CD4-positive, alpha-beta T cell treated with Interferon alpha-2 for 1 hour (primary cell): ENCODE measurements at regions not wholly inside any gene's neighbourhood (a gene's known extent, or its start where the extent isn't known, plus 50 kb on each side); places are given as distances from the start of the nearest gene placed in this dataset.
"Not testable (repeated sequence)": the region's sequence is repeated elsewhere in the genome, so short reads cannot be mapped to it uniquely, and the experiment has no call there.

Experiments used
- DNase-seq, 2 donors: peaks; one replicate each; pipeline ENCODE4 v3.0.0-alpha.2; 2020 to 2022

DNA sequence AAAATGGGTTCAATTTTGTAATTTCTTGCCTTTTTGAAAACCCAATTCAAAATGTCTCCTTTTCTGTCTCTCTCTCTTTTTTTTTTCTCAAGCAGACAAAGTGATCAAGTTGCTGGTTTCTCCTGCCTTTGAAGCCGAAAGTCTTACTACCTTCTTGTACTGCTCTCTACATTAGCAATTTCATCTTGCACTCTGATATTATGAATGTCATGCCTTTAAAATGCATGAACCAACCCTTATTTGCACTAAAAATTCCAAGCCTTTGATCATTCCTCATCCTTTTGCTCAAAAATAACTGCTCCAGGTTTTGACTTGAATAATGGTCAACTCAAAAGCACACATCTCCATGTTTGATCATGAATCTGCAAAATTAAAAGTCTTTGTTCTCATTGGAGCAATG lies 125.2 kb downstream of the CETN3 start:
- DNase-seq: no peak

DNA sequence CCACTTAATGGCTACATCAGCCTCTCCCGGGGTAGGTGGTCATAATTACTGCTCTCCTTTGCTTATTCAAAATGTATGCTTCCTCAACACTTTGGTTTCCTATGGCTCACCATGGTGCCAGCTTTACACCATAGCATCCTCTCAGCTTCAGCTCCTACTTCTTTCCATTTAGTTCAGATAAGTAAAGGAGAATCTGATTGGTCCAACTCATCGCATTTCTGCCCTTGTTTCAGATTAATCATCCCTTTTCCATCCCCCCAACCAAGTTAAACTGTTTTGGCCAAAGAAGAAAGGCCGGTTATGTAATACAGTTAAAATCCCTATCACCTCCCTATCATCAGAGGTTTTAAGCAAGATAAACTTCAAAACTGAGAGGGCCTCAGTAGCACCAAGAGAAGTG lies 130.5 kb downstream of the CETN3 start:
- no peak for DNase-seq

DNA sequence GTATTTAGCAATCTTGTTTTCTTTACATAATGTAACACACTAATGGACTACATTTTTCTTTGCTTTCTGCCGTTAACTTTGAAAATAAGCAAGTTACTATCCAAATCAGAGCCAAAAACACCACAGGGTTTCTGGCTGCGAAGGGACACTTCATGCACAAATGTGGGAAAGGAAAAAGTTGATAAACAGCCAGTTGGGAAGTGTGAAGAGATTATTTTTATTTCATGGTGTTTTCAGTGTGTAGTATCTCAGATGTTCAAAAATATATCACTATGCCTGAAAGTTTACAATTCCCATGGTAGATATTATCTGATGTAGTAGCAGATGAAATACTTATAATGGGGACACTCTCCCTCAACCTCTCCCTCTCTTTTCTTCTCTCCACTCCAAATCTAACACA lies 135.3 kb downstream of the CETN3 start:
- no peak for DNase-seq

DNA sequence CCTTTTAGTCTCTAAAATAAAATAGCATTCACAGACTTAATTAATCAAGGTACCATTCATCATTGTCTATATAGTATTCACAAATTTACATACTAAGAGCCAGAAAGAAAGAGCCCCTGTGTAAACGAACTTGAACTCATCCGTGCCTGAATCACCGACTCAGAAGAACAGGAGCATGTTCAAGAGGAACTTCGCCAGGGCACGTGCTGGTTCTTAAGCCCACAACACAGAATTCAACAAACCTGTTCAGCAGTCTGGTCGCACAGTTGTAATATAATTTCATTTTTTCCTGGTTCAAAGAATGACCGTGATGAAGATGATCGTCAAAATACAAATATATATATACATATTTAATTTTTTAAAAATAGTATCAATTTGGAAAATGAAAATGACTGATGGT lies 141.9 kb downstream of the CETN3 start:
- DNase-seq: no peak

DNA sequence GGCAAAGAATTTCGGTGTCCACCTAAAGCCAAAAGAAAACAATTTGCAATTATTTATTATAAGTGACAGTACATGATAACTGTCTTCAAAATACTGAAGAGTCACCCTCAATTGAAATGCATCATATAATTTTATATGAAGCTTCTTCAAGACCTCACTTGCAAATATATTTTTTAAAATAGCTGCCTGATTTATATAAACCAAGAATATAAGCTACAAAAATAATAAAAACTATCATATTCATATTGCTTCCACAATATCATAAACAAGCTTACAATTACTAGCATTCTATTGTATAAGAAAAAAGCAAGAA lies 144.1 kb downstream of the CETN3 start:
- no peak for DNase-seq

DNA sequence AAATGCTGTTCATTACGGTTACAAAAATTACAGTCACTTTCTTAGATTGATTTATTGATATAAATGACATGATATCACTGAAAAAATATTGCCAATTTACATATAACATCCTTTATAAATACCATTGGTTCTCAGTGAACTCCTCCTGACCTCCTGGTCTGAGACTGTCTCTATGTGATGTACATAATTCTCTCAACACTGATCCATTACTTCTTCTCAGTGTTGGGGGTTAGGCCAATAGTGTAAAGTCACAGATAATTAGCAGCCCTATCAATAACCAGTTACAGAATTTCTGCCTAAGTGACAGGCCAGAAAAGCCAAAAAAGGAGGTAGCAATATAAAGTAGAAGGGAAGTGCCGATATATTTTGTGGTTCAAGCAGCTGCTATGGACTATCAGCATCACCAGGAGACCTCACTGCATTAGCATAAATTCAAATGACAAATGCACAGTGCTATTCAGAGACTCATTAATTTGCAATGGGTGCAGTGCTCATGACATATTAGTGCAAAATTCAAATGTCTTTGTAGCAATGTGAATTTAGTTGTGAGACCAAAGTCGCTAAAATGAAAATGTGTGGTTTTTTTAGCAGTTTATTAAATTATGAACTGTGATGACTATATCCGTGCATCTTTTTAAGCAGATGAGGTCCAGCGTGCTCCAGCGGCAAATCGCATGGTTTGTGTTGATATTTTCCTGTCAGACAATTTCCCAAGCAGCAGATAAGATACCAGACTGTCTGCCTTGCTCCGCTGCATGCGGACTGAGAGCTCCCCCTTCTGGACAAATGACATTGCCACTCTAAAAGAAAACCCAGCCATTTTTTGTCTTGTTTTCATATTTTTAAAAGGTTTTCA lies 144.6 kb downstream of the CETN3 start:
- DNase-seq: peak; percentile 45 to 48

DNA sequence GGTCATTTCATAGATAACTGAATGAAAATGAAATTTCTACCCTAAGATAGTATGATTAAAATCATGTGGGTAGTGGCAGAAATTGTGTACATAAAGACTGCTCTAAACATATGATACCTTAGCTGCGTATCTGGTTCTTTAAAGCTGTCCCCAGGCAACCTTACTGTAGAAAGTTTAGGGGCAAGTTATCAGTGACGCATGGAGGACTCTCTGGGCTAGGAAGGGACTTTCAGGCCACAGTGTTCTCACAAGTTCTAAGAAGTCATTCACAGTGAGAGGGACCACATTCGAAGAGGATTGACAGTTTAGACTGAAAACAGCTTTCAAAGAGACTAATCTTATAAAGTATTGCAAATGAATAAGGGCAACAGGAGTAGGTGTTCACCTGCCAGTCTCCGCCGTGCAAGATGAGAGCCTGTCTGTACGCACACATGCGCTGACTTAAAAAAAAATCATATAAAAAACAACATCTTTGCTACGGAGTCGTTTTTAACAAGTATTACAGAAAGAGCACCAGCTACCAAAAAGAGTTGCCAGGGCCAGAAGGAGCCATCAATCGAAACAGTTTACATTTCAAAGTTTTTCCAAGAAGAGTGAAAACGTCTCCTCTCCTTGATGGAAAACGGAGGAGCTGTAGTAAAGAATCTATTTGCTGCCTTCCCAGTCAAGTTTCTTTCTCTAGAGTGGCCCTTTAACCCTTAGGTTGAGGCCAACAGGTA lies 146.3 kb downstream of the CETN3 start:
- no peak for DNase-seq

DNA sequence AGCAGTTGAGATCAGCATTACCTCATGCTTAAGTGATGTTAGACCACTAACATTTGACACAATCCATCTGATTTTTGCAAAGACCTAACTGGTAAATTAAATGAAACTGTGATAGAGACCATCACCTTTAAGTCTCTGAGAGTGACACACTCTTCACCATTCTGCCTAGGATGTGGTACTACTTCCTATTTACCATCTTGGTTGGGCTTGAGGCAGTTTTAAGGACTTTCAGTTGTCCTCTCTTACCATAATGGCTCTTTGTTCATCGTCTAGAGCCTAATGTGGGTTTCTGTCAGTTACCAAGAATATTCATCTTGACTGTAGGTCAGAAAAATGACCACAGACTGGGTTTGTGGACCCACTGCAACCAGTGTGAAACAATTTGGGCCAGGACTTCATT lies 158.1 kb downstream of the CETN3 start:
- no peak for DNase-seq

DNA sequence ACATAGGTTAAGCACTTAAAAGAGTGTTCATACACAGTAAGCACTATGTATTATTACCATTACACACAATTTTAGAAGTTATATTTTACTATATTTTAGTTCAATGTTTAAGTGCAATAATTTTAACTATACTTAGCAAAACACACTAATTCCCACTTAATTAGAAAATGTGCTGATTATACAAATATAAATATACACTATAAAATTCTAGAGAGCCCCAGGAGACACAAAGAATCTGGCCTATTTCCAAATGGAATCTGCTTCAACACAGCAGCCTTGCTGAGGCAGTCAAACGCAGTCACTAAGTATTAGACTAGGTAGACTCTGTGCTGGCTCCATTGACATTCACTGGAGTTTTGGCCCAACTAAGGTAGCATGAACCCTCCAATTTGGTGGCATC lies 160.9 kb downstream of the CETN3 start:
- DNase-seq: no peak

DNA sequence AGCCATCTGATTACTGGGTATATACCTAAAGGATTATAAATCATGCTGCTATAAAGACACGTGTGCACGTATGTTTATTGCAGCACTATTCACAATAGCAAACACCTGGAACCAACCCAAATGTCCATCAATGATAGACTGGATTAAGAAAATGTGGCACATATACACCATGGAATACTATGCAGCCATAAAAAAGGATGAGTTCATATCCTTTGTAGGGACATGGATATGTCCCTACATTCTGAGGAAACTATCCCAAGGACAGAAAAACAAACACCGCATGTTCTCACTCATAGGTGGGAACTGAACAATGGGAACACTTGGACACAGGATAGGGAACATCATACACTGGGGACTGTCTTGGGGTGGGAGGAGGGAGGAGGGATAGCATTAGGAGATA lies 165.7 kb downstream of the CETN3 start:
- DNase-seq: not testable (repeated sequence)

DNA sequence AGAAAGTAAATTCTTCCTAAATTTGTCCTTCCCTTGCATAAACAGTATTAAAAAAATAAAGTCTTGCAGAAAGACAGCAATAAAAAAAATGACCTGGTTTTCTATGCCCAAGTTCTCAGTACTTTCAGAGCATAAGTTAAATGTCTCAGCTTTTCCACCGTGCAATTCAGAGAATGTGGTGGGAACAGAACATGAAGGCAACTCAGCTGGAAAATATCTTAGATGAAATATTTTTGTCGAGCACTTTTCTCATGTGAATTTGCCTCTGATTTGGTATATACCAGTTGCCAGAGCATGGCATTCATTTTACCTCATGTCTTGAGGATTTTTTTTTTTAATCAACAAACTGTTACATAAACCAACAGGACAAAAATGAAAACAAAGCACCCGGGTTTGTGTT lies 176.1 kb downstream of the CETN3 start:
- DNase-seq: no peak

DNA sequence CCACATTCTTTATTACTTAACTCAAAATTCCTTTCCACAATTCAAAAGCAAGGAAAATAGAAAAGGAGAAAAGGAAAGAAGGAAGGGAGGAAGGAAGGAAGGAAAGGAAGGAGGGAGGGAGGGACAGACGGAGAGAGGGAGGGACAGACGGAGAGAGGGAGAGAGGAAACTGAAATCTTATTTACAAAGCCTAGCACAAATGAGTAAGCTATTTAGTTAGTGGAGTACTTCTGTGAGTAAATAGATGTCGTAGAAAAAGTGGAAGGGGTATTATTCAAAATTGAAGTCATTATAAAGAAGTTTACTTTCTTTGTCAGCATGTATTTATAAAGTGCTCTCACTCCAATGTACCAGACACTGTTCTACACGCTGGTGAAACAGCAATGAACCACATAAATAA lies 177.9 kb downstream of the CETN3 start:
- DNase-seq: no peak

DNA sequence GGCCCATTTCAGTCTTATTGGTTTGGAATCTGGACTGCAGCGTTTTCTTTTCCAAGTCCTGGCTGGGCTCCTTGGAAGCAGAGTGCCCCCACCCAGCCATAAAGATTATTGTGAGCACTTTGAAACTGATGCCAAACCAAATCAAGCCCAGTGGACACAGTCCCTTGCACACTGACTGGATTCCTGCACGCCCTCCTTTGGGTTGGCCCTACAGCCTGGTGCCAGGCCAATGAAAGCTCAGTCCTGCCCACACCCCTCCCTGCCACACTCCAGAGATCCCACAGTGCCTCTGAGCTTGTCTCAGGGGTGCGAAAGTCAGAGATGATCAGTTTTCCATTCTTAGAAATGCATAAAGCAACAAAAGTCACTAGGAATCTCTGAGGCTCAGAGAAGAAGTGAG lies 181.9 kb downstream of the CETN3 start:
- DNase-seq: no peak

DNA sequence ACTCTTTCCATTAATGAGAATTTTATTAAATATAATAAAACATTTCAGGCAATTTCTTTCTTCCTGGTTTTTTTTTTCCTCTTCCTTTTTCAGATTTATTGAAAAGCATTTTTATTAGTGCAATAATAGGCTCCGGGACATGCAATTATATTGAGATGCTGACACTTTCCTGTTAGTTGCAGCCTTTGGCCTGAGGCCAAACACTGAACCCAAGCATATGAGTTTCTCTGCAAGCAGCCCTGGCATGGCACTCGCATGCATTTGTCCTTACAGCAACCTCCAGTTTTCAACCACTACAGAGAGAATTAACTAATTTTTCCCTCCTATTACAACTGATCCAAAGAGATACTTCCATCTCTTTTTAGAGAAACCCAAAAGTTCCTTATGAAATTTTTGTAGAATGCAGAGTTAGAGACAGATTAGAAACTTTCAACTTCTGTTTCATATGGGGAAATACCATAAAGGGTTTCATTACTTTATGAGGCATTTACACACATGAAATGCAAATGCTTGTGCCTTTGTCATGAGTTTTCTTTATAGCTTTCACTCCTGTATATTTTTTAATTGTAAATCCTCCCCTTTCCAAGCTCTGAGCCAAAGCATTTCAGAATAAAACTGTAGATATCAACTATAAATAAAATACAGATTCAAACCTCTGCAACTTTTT lies 183.0 kb downstream of the CETN3 start:
- DNase-seq: no peak

DNA sequence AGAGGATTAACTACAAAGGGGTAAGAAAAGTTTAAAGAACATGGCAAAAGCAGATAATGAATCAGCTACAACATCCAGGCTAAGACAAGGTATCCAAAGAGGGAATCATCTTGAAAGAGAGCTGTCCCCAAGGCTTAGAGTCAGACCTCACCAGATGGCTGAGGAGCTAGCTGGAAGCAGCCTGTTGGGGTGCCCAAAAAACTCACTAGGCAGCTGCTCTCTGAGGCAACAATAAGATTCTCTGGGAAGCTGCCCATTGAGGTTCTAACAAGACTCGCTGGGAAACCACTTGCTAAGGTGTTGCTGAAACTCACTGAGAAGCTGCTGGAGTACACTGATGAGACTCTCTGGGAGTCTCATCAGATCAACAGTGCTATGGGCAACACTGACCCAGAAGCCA lies 185.2 kb downstream of the CETN3 start:
- DNase-seq: no peak

DNA sequence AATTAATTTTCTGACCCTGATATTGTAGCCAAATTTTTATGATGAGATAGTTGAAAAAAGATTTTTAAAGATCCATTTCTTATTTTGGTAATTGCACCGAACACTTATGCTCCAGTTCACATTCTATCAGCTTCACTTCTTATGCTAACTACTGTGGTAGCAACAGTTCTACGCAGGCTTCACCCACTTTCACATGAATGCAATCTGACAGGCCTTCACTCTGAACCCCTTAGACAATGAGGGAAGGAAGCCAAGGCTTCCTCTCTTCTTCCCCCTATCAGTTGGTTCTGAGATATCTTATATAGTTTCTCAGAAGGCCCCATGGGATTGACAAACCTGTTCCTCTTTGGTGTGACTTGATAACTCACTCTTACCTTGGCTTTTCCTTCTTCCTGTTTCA lies 185.8 kb downstream of the CETN3 start:
- no peak for DNase-seq

DNA sequence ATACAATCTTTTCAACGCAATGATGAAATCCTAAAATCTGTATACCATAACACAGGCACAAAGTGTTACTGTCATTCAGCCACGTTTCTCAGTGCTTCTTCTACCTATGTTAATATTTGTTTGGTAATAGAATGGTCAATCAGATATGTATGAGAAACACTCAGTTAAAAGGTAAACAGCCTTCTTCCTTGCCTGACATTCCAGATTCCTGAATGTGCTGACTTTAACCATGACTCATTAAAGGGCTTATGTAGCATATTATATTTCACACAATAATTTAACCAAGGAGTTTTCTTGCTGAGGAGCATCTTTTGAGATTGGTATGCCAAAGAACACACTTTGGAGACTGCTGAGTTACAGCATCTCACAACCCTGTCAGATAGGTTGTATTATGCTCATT lies 187.6 kb downstream of the CETN3 start:
- no peak for DNase-seq

DNA sequence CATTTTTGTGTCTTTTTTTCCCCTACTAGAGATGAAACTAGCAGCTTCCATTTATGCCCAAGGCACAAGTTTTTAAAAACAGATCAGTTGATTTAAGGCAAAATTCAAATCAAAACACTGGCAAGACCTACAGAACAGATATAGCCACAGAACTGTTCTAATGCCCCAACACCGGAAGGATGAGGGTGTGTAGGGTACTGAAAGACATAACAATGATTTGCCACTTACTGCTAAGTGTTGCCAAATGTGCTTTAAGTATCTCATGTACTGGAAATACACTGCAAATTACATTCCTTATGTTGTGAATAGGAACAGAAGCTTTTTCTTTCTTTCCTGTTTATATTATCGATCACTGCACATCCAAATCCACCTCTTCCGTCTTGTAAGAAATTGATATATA lies 189.0 kb downstream of the CETN3 start:
- DNase-seq: no peak

DNA sequence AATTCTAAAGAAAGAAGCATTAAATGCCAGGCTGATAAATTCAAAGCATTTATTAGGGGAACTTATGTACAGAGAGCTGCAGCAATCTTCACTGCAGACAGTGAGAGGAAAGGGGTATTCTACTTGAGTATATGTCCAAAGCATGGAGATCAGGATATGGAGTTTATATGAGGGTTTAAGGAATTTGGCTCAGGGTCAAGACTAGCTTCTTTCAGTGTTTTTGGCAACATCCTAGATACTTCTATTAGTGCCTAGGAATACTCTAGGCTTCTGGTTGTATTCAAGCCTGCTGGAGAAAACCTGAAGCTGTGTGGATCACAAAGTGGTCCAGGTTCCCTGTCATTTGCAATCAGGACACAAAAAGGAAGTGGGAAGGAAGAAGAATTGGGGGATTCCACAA lies 194.6 kb downstream of the CETN3 start:
- no peak for DNase-seq

DNA sequence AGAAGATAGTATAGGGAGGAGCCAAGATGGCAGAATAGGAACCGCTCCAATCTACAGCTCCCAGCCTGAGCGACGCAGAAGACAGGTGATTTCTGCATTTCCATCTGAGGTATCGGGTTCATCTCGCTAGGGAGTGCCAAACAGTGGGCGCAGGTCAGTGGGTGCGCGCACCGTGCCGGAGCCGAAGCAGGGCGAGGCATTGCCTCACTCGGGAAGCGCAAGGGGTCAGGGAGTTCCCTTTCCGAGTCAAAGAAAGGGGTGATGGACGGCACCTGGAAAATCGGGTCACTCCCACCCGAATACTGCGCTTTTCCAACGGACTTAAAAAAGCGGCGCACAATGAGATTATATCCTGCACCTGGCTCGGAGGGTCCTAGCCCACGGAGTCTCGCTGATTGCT lies 201.2 kb downstream of the CETN3 start:
- not testable (repeated sequence) for DNase-seq

DNA sequence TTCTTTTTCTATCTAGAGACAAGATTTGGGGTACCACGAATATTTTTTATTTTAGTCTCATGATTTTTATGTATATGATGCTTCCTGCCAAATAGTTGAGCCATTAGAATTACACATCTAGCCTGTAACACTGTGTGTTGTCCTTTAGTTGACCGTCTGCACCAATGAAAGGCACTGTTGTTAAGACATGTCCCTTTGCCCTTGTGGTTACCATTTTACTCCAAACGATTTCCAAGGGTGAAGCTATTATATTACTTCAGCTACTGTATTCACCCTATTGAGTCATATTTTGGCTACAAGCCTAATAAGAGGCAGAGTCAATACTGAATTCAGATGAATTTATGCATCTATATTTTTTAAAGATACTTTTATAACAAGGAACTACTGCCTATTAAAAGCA lies 207.6 kb downstream of the CETN3 start:
- DNase-seq: no peak

DNA sequence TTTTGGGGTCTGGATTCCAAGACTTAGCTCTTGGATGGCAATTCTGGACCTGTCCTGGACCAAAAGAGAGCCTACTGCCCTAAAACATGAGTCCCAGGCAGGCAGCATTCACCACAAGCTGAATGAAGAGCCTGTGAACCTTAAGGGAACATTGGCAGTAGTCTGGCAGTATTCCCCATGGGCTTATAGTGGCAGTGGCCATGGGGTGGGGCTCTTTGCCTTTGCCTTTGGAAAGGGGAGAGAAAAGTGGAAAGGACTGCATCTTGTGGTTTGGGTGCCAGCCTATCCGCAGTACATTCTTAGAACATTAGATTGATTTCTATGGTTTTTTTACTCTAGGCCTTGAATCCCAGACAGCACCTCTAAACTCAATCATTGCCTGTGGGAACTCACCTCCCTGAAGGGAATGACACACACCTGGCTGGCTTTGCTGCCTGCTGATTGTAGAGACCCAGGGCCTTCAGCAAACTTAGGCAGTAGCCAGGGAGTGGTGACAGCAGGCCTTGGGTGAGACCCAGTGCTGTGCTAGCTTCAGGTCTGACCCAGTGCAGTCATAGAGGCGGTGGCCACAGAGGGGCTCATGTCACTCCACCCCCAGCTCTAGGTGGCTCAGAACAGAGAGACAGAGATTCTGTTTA lies 216.3 kb downstream of the CETN3 start:
- no peak for DNase-seq

DNA sequence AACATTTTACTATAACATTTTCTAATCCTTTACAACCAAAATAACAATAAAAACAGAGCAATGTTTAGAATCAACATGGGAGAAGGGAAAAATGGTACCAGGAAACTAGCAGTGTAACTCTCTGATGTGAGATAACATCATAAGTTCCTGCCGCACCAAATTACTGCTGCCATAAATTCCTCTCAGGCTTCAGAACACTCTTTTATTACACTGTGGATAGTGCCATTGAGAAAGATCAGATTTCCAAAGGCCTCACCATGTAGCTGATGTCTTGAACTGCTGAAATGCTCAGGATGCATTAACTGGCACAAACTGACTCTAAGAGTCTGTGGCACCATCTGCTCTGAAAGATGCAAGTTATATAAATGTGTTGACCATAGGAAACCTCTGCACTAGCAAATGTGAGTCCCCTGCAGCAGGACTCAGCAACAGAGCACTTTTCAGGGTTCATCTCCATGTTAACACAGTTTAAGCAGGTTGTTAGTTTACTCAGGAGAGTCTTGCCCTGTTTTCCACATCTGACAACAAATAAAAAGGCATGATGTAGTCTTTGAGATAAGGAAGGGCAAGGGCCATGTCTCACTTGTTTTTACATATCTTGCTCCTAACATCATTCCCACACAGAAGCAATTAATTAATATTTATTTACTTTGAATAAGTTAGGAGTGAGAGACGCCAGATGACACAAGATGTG lies 218.1 kb downstream of the CETN3 start:
- no peak for DNase-seq
